ENCODE measurements at regions not wholly inside any gene's neighbourhood (a gene's known extent, or its start where the extent isn't known, plus 50 kb on each side); places are given as distances from the start of the nearest gene placed in this dataset.

- H3K4me3 ChIP-seq (replicated peaks in 1 of 3; ENCODE audit: insufficient read depth in 1 of 3, low read depth in 1 of 3, low read length in 3 of 3), result no peak overlapping the region
- POLR2A ChIA-PET, result no interaction called here
- no TSS peak for BruUV-seq (replicated peaks)
- FAIRE-seq, result no peak
- no peak overlapping the region for H2AFZ ChIP-seq (ENCODE audit: low read depth, low read length)
- no peaks in the 10 kb centered on the region for H3K9me1 ChIP-seq (replicated peaks; ENCODE audit: control insufficient read depth, extremely low read depth, insufficient read depth, low read length)
- H3K9ac ChIP-seq (replicated peaks; ENCODE audit: extremely low read depth, insufficient read depth, low read length), result no peak overlapping the region
- CTCF ChIA-PET, result no interaction called here
- H3K9me3 ChIP-seq (replicated peaks; ENCODE audit: control insufficient read depth, insufficient read depth, low read length), result no peaks in the 10 kb centered on the region
- no peaks in the 10 kb centered on the region for H3K36me3 ChIP-seq (ENCODE audit: control insufficient read depth in 2 of 2, extremely low read depth in 1 of 2, insufficient read depth in 2 of 2, low read length in 2 of 2)
- DNase-seq (ENCODE audit: low read depth, low spot score), result no peak
- H3K27me3 ChIP-seq (ENCODE audit: control insufficient read depth in 2 of 2, insufficient read depth in 2 of 2, low read length in 2 of 2), result peaks cover 10 to 46% of the 10 kb centered on the region in 2 experiments
- H3K4me1 ChIP-seq (ENCODE audit: control insufficient read depth, extremely low read depth, insufficient read depth, low read length), result peaks cover 6% of the 10 kb centered on the region
- no peak overlapping the region for H3K4me2 ChIP-seq (ENCODE audit: insufficient read depth, low read length)
- dilution Hi-C loops (cut with MboI; ENCODE audit: extremely low pct_ligation_motif_present, low sequenced_read_pairs) (no loop called here), intact Hi-C loops (cut with micrococcal nuclease) (no loop called here)
- H3K27ac ChIP-seq (ENCODE audit: insufficient read depth, low read depth, low read length), result no peak overlapping the region
- H3K79me2 ChIP-seq (ENCODE audit: control insufficient read depth, insufficient read depth, low read length), result no peaks in the 10 kb centered on the region
- TF ChIP-seq CTCF (IDR thresholded peaks at IDR 0.05; ENCODE audit: extremely low read depth in 1 of 2, insufficient read depth in 1 of 2, low read depth in 1 of 2, low read length in 2 of 2), result no peak
- no peak for TF ChIP-seq POLR2AphosphoS5 (IDR thresholded peaks at IDR 0.05; ENCODE audit: insufficient read depth, low read depth, low read length)
- TF ChIP-seq JUN (IDR thresholded peaks at IDR 0.05; ENCODE audit: borderline replicate concordance, insufficient read depth, insufficient read length, low read depth), result no peak
- no peak for TF ChIP-seq MYC (IDR thresholded peaks at IDR 0.05; ENCODE audit: low read depth, low read length)
- TF ChIP-seq GATA2 (IDR thresholded peaks at IDR 0.05; ENCODE audit: insufficient read depth, insufficient read length, low read depth, low read length), result no peak
- TF ChIP-seq FOS (IDR thresholded peaks at IDR 0.05; ENCODE audit: borderline replicate concordance, insufficient read depth, low read length), result no peak
- no peak for TF ChIP-seq EZH2 (IDR thresholded peaks at IDR 0.05; ENCODE audit: borderline replicate concordance, low read depth, low read length, severe bottlenecking)
- H4K20me1 ChIP-seq (replicated peaks; ENCODE audit: control insufficient read depth, extremely low read depth, insufficient read depth, low read length), result no peaks in the 10 kb centered on the region
These were observed 247.6 kb upstream of the FBXL7 start for GRCh38 chr5:15252331-15252730.

All from endothelial cell of umbilical vein (primary cell).